HEK293 (cell line): ENCODE measurements at regions not wholly inside any gene's neighbourhood (a gene's known extent, or its start where the extent isn't known, plus 50 kb on each side); places are given as distances from the start of the nearest gene placed in this dataset.

Source experiments
- CTCF ChIA-PET: fragments of 350-600 bp; formaldehyde crosslinking; extraction: SDS; loops from one replicate; lab custom pipeline; 2021; ENCODE audit warnings: antibody characterized with exemption; lab: Yijun Ruan, JAX
- POLR2A ChIA-PET: fragments of 300-600 bp; formaldehyde crosslinking; extraction: SDS; loops from one replicate; lab custom pipeline; 2020; ENCODE audit warnings: antibody characterized with exemption, inconsistent platforms; lab: Yijun Ruan, JAX
- H3K27ac ChIP-seq: fragments of 200-500 bp; sonication (Bioruptor generic); 2 replicates; pipeline ENCODE4 v1.5.1; 2014; ENCODE audit warnings: low read depth, low read length, control low read depth, inconsistent platforms; ENCODE audit errors: extremely low read depth
- H3K36me3 ChIP-seq, 2 experiments: fragments of 200-500 bp in 1 of 2; sonication (Bioruptor generic) in 1 of 2; 1 replicate in 1 of 2; 2 replicates in 1 of 2; pipeline ENCODE4 v1.5.1; 2014 to 2017; ENCODE audit warnings: inconsistent platforms in 2 of 2, low read length in 2 of 2; ENCODE audit not compliant: control insufficient read depth in 2 of 2, insufficient read depth in 1 of 2
- H3K4me1 ChIP-seq: fragments of 200-500 bp; sonication (Bioruptor generic); 2 replicates; pipeline ENCODE4 v1.5.1; 2014; ENCODE audit warnings: mild to moderate bottlenecking, low read length, inconsistent platforms; ENCODE audit not compliant: control insufficient read depth, insufficient read depth
- H3K4me3 ChIP-seq: 2 replicates; pipeline ENCODE4 v1.5.1; 2011; ENCODE audit warnings: low read depth, mild to moderate bottlenecking, control low read depth, low read length, moderate library complexity
- H3K9me3 ChIP-seq: fragments of 200-500 bp; sonication (Bioruptor generic); 2 replicates; pipeline ENCODE4 v1.5.1; 2014; ENCODE audit warnings: low read depth, low read length, inconsistent platforms; ENCODE audit not compliant: control insufficient read depth, insufficient read depth
- ELK4 ChIP-seq: IDR thresholded peaks from 2 replicates; pipeline ENCODE4 v1.6.1; 2011; ENCODE audit warnings: mild to moderate bottlenecking, low read depth, low read length, borderline replicate concordance
- FEZF1 ChIP-seq: fragments of 450-650 bp; formaldehyde crosslinking; IDR thresholded peaks from 2 replicates; pipeline ENCODE4 v1.5.1; 2016; ENCODE audit warnings: missing biosample characterization, missing genetic modification characterization
- GFI1B ChIP-seq: fragments of 450-650 bp; formaldehyde crosslinking; IDR thresholded peaks from 2 replicates; pipeline ENCODE4 v1.5.1; 2016; ENCODE audit warnings: missing biosample characterization, missing genetic modification characterization
- GLI4 ChIP-seq: fragments of 450-650 bp; formaldehyde crosslinking; IDR thresholded peaks from 2 replicates; pipeline ENCODE4 v1.5.1; 2016; ENCODE audit warnings: missing biosample characterization, missing genetic modification characterization
- GLIS2 ChIP-seq: fragments of 450-650 bp; formaldehyde crosslinking; IDR thresholded peaks from 2 replicates; pipeline ENCODE4 v1.5.1; 2016; ENCODE audit warnings: missing biosample characterization, missing genetic modification characterization
- HOXC10 ChIP-seq: sonication (generic); formaldehyde crosslinking; IDR thresholded peaks from 2 replicates; pipeline ENCODE4 v1.8.1; 2023; ENCODE audit warnings: mild to moderate bottlenecking, missing genetic modification reagents
- KLF16 ChIP-seq: fragments of 450-650 bp; formaldehyde crosslinking; IDR thresholded peaks from 2 replicates; pipeline ENCODE4 v1.5.1; 2017; ENCODE audit warnings: missing biosample characterization, missing genetic modification characterization
- KLF8 ChIP-seq: fragments of 450-650 bp; formaldehyde crosslinking; IDR thresholded peaks from 2 replicates; pipeline ENCODE4 v1.5.1; 2016; ENCODE audit warnings: missing biosample characterization, missing genetic modification characterization
- RBAK ChIP-seq: fragments of 450-650 bp; formaldehyde crosslinking; IDR thresholded peaks from 2 replicates; pipeline ENCODE4 v1.5.1; 2016; ENCODE audit warnings: missing biosample characterization, missing genetic modification characterization
- ZBTB8A ChIP-seq: fragments of 450-650 bp; formaldehyde crosslinking; IDR thresholded peaks from 2 replicates; pipeline ENCODE4 v1.5.1; 2016; ENCODE audit warnings: missing biosample characterization, missing genetic modification characterization
- ZNF214 ChIP-seq: fragments of 450-650 bp; formaldehyde crosslinking; IDR thresholded peaks from 2 replicates; pipeline ENCODE4 v1.5.1; 2017; ENCODE audit warnings: missing biosample characterization, mild to moderate bottlenecking, missing genetic modification characterization, borderline replicate concordance
- ZNF239 ChIP-seq: fragments of 450-650 bp; formaldehyde crosslinking; IDR thresholded peaks from 2 replicates; pipeline ENCODE4 v1.5.1; 2016; ENCODE audit warnings: missing biosample characterization, missing genetic modification characterization
- ZNF266 ChIP-seq: fragments of 450-650 bp; formaldehyde crosslinking; IDR thresholded peaks from 2 replicates; pipeline ENCODE4 v1.5.1; 2016; ENCODE audit warnings: missing biosample characterization, missing genetic modification characterization, low read depth
- ZNF391 ChIP-seq: fragments of 450-650 bp; formaldehyde crosslinking; IDR thresholded peaks from 2 replicates; pipeline ENCODE4 v1.5.1; 2016; ENCODE audit warnings: low read depth, missing biosample characterization, missing genetic modification characterization, borderline replicate concordance
- ZNF571 ChIP-seq: fragments of 450-650 bp; formaldehyde crosslinking; IDR thresholded peaks from 2 replicates; pipeline ENCODE4 v1.5.0; 2017; ENCODE audit warnings: missing biosample characterization, missing genetic modification characterization
- ZNF626 ChIP-seq: fragments of 450-650 bp; sonication (Bioruptor Pico); formaldehyde crosslinking; IDR thresholded peaks from 2 replicates; pipeline ENCODE4 v1.5.1; 2018; ENCODE audit warnings: missing biosample characterization, missing genetic modification characterization, inconsistent platforms
- ZNF629 ChIP-seq: fragments of 450-650 bp; formaldehyde crosslinking; IDR thresholded peaks from 2 replicates; pipeline ENCODE4 v1.5.1; 2017; ENCODE audit warnings: missing biosample characterization, missing genetic modification characterization
- ZNF658 ChIP-seq: fragments of 450-650 bp; formaldehyde crosslinking; IDR thresholded peaks from 2 replicates; pipeline ENCODE4; 2016; ENCODE audit warnings: missing biosample characterization, missing genetic modification characterization
- ZNF660 ChIP-seq: fragments of 450-650 bp; IDR thresholded peaks from 2 replicates; pipeline ENCODE4 v1.5.1; 2018; ENCODE audit warnings: missing biosample characterization, mild to moderate bottlenecking, missing genetic modification characterization
- ZNF664 ChIP-seq: fragments of 450-650 bp; formaldehyde crosslinking; IDR thresholded peaks from 2 replicates; pipeline ENCODE4 v1.5.1; 2016; ENCODE audit warnings: missing biosample characterization, missing genetic modification characterization
- TF ChIP-seq, protein P1 (sequence below): fragments of 450-650 bp; formaldehyde crosslinking; IDR thresholded peaks from 2 replicates; pipeline ENCODE4 v1.5.1; 2016; ENCODE audit warnings: missing biosample characterization, missing genetic modification characterization, low read depth
- TF ChIP-seq, protein P2 (sequence below): fragments of 450-650 bp; formaldehyde crosslinking; IDR thresholded peaks from 2 replicates; pipeline ENCODE4 v1.5.1; 2016; ENCODE audit warnings: missing biosample characterization, missing genetic modification characterization

DNA sequence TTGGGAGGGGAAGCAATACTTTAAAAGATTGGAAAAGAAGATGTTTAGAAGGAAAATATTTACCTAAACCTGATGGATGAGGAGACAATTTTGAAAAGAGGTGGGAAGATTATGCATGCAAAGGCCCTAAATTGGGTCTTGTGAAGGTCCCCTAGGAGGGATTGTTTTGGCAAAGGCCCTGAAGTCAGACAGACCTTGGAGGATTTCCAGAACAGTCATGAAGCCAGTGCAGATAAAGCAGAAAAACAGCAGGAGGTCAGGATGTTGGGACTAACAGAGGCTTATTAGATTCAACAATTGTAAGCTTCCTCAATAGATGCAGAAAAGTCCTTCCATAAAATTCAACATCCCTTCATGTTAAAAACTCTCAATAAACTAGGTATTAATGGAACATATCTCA is 361.0 kb upstream of the CDH6 start:
- Histone ChIP-seq H3K27ac (no peak overlapping the region), H3K4me1 (no peaks in the 10 kb centered on the region)
- TF ChIP-seq ZNF391 (no peak), ZNF629 (tag by site-specific recombination) (no peak), ZNF214 (no peak), ZNF239 (tag by site-specific recombination) (no peak), FEZF1 (tag by site-specific recombination) (no peak), ZNF660 (tag by site-specific recombination) (no peak), KLF16 (no peak), ZNF266 (tag by site-specific recombination) (no peak), ZBTB8A (tag by site-specific recombination) (no peak), ZNF664 (tag by site-specific recombination) (no peak), RBAK (tag by site-specific recombination) (no peak), GFI1B (tag by site-specific recombination) (no peak)
- TF ChIP-seq, protein P1, sequence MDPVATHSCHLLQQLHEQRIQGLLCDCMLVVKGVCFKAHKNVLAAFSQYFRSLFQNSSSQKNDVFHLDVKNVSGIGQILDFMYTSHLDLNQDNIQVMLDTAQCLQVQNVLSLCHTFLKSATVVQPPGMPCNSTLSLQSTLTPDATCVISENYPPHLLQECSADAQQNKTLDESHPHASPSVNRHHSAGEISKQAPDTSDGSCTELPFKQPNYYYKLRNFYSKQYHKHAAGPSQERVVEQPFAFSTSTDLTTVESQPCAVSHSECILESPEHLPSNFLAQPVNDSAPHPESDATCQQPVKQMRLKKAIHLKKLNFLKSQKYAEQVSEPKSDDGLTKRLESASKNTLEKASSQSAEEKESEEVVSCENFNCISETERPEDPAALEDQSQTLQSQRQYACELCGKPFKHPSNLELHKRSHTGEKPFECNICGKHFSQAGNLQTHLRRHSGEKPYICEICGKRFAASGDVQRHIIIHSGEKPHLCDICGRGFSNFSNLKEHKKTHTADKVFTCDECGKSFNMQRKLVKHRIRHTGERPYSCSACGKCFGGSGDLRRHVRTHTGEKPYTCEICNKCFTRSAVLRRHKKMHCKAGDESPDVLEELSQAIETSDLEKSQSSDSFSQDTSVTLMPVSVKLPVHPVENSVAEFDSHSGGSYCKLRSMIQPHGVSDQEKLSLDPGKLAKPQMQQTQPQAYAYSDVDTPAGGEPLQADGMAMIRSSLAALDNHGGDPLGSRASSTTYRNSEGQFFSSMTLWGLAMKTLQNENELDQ (tag by site-specific recombination), result no peak
- TF ChIP-seq, all 188 proteins: peak for 0
- no peak overlapping the region for H3K4me3 ChIP-seq
- ChIA-PET CTCF (no interaction called here), POLR2A (no interaction called here)
- no peaks in the 10 kb centered on the region for H3K36me3 ChIP-seq
- no peaks in the 10 kb centered on the region for H3K9me3 ChIP-seq

DNA sequence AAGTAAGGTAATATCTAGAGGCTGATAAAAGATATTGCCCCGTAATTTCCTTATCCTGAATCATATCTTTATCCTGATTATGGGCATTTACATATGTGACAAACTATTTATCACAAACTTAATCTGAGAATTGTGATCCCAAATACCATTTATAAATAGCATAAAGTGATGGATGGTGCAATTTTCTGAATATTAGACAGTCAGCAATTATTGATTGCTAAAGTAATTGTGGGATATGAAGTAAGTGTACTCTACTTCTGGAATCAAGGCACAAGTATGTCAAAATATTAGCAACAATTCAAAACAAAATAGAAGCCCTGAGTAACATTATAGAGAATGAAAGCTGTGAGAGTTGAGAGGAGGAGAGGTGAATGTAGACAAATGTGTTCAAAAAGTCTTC is 361.9 kb upstream of the CDH6 start:
- POLR2A ChIA-PET, result no interaction called here
- TF ChIP-seq ELK4, result no peak
- TF ChIP-seq ZNF658 (tag by site-specific recombination), result no peak
- no peak for TF ChIP-seq ZNF571 (tag by site-specific recombination)
- no peak for TF ChIP-seq KLF8 (tag by site-specific recombination)
- no peak for TF ChIP-seq GLIS2 (tag by site-specific recombination)
- TF ChIP-seq GLI4, result no peak
- TF ChIP-seq HOXC10 (CRISPR knock-in tag), result no peak
- no peak for TF ChIP-seq ZNF626 (tag by site-specific recombination)
- TF ChIP-seq, protein P2, sequence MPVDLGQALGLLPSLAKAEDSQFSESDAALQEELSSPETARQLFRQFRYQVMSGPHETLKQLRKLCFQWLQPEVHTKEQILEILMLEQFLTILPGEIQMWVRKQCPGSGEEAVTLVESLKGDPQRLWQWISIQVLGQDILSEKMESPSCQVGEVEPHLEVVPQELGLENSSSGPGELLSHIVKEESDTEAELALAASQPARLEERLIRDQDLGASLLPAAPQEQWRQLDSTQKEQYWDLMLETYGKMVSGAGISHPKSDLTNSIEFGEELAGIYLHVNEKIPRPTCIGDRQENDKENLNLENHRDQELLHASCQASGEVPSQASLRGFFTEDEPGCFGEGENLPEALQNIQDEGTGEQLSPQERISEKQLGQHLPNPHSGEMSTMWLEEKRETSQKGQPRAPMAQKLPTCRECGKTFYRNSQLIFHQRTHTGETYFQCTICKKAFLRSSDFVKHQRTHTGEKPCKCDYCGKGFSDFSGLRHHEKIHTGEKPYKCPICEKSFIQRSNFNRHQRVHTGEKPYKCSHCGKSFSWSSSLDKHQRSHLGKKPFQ, result no peak
- TF ChIP-seq, all 188 proteins: peak for 0
- no peaks in the 10 kb centered on the region for H3K4me1 ChIP-seq
- H3K9me3 ChIP-seq, result no peaks in the 10 kb centered on the region
- CTCF ChIA-PET, result no interaction called here
- no peak overlapping the region for H3K27ac ChIP-seq
- no peak overlapping the region for H3K4me3 ChIP-seq
- H3K36me3 ChIP-seq, result no peaks in the 10 kb centered on the region
